ENCODE measurements at regions not wholly inside any gene's neighbourhood (a gene's known extent, or its start where the extent isn't known, plus 50 kb on each side); places are given as distances from the start of the nearest gene placed in this dataset.

- no peak for TF ChIP-seq CTCF (IDR thresholded peaks at IDR 0.05)
- no peak for TF ChIP-seq POLR2A (IDR thresholded peaks at IDR 0.05)
These were observed 1600.5 kb upstream of the TENM3 start for GRCh38 chr4:180642732-180643131.
